Body of pancreas (tissue), 4 donors: ENCODE measurements at regions not wholly inside any gene's neighbourhood (a gene's known extent, or its start where the extent isn't known, plus 50 kb on each side); places are given as distances from the start of the nearest gene placed in this dataset.

Experiments
- POLR2A ChIP-seq, 3 donors: fragments of 450-650 bp; IDR thresholded peaks; one replicate each; pipeline ENCODE4 v1.6.1; 2016; ENCODE audit warnings: antibody characterized with exemption in 3 of 3, mild to moderate bottlenecking in 2 of 3
- TF ChIP-seq, protein P1 (sequence below), 7 experiments: fragments of 450-650 bp in 4 of 7; fragments of 200-600 bp in 3 of 7; sonication (generic) in 3 of 7; IDR thresholded peaks; one replicate each; pipeline ENCODE4 v1.5.1; 2016 to 2019; ENCODE audit warnings: antibody characterized with exemption in 7 of 7

GRCh38 chr2:16212321-16212720 lies 272.0 kb downstream of the MYCN start:
- TF ChIP-seq POLR2A (IDR thresholded peaks at IDR 0.05), result no peak
- TF ChIP-seq, protein P1, sequence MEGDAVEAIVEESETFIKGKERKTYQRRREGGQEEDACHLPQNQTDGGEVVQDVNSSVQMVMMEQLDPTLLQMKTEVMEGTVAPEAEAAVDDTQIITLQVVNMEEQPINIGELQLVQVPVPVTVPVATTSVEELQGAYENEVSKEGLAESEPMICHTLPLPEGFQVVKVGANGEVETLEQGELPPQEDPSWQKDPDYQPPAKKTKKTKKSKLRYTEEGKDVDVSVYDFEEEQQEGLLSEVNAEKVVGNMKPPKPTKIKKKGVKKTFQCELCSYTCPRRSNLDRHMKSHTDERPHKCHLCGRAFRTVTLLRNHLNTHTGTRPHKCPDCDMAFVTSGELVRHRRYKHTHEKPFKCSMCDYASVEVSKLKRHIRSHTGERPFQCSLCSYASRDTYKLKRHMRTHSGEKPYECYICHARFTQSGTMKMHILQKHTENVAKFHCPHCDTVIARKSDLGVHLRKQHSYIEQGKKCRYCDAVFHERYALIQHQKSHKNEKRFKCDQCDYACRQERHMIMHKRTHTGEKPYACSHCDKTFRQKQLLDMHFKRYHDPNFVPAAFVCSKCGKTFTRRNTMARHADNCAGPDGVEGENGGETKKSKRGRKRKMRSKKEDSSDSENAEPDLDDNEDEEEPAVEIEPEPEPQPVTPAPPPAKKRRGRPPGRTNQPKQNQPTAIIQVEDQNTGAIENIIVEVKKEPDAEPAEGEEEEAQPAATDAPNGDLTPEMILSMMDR (IDR thresholded peaks at IDR 0.05), result no peak
